GM12878 (cell line): ENCODE measurements at regions not wholly inside any gene's neighbourhood (a gene's known extent, or its start where the extent isn't known, plus 50 kb on each side); places are given as distances from the start of the nearest gene placed in this dataset.

ENCODE experiments used
- ATAC-seq: fragments of 200-7000 bp; cut with Tn5 transposase; 3 replicates; pipeline ENCODE4 v1.9.1; 2020; ENCODE audit warnings: mild to moderate bottlenecking, moderate library complexity
- BruUV-seq: library from RNA; stranded (reverse); fragments of 400-500 nt; replicated peaks from 2 replicates; lab custom pipeline; 2021; lab: Mats Ljungman, UMichigan
- CTCF ChIA-PET: fragments of 300-600 bp; sonication (Branson Sonifier 250); formaldehyde crosslinking; extraction: SDS; loops from one replicate; lab custom pipeline; 2021; ENCODE audit warnings: inconsistent platforms; lab: Yijun Ruan, JAX
- POLR2A ChIA-PET: fragments of 350-600 bp; formaldehyde crosslinking; extraction: SDS; loops from one replicate; lab custom pipeline; 2021; ENCODE audit warnings: inconsistent platforms; lab: Charles Lee
- RAD21 ChIA-PET: fragments of 300-600 bp; sonication (Branson Sonifier 250); formaldehyde crosslinking; loops from one replicate; lab custom pipeline; 2023; ENCODE audit warnings: antibody characterized with exemption; ENCODE audit not compliant: unreplicated experiment; lab: Charles Lee
- SMC1A ChIA-PET: fragments of 300-600 bp; sonication (Branson Sonifier 250); formaldehyde crosslinking; loops from one replicate; lab custom pipeline; 2023; ENCODE audit not compliant: unreplicated experiment, uncharacterized antibody; lab: Charles Lee
- DNase-seq: peaks from one replicate; pipeline ENCODE4 v3.0.0-alpha.2; 2011; ENCODE audit warnings: low read depth, low spot score
- FAIRE-seq: peaks from 3 replicates; lab custom pipeline; 2011; peaks lifted over from hg19 to GRCh38; lab: Jason Lieb, UNC
- H2AFZ ChIP-seq: 2 replicates; pipeline ENCODE4 v1.6.0; 2011; ENCODE audit warnings: low read depth, low read length, control low read depth; ENCODE audit not compliant: control insufficient read depth
- H3K27ac ChIP-seq: 2 replicates; pipeline ENCODE4 v1.5.1; 2011; ENCODE audit warnings: control low read depth; ENCODE audit not compliant: control insufficient read depth, insufficient read depth
- H3K27me3 ChIP-seq, 2 experiments: replicated peaks in 1 of 2; 2 replicates each; pipeline versions ENCODE4 v1.6.0 to v1.6.1; 2011; ENCODE audit warnings: low read length in 1 of 2; ENCODE audit not compliant: control insufficient read depth in 2 of 2, insufficient read depth in 2 of 2
- H3K36me3 ChIP-seq, 2 experiments: 2 replicates each; pipeline ENCODE4 v1.5.1; 2011; ENCODE audit warnings: low read length in 1 of 2; ENCODE audit not compliant: control insufficient read depth in 2 of 2, insufficient read depth in 2 of 2
- H3K4me1 ChIP-seq: 2 replicates; pipeline ENCODE4 v1.6.1; 2011; ENCODE audit warnings: mild to moderate bottlenecking, low read length, moderate library complexity, mixed read lengths; ENCODE audit not compliant: control insufficient read depth, insufficient read depth
- H3K4me2 ChIP-seq: 2 replicates; pipeline ENCODE4 v1.6.0; 2011; ENCODE audit warnings: control low read depth; ENCODE audit not compliant: control insufficient read depth, insufficient read depth
- H3K4me3 ChIP-seq: fragments of 200-600 bp; sonication (generic); 2 replicates; pipeline ENCODE4 v1.5.1; 2016
- H3K79me2 ChIP-seq: 2 replicates; pipeline ENCODE4 v1.6.0; 2011; ENCODE audit warnings: low read length; ENCODE audit not compliant: control insufficient read depth, insufficient read depth
- H3K9ac ChIP-seq: 2 replicates; pipeline ENCODE4 v1.8.0; 2011; ENCODE audit warnings: low read length, control low read depth, mixed read lengths; ENCODE audit not compliant: control insufficient read depth, insufficient read depth
- H3K9me3 ChIP-seq: replicated peaks from 3 replicates; pipeline ENCODE4 v1.5.1; 2011; ENCODE audit warnings: mild to moderate bottlenecking, low read length; ENCODE audit not compliant: control insufficient read depth, insufficient read depth
- H4K20me1 ChIP-seq: 2 replicates; pipeline ENCODE4 v1.6.0; 2011; ENCODE audit not compliant: control insufficient read depth, insufficient read depth
- BHLHE40 ChIP-seq, 2 experiments: fragments of 450-650 bp in 1 of 2; IDR thresholded peaks; 2 replicates each; pipeline ENCODE4 v1.6.1; 2011 to 2017; ENCODE audit warnings: low read depth in 2 of 2, borderline replicate concordance in 1 of 2, improper control_type of control experiment in 1 of 2, low read length in 1 of 2, mild to moderate bottlenecking in 1 of 2
- EP300 ChIP-seq, 2 experiments: fragments of 150-350 bp in 1 of 2; IDR thresholded peaks; 2 replicates each; pipeline ENCODE4 v1.6.1; 2011 to 2012; ENCODE audit warnings: low read depth in 2 of 2, low read length in 2 of 2, borderline replicate concordance in 1 of 2, improper control_type of control experiment in 1 of 2, inconsistent platforms in 1 of 2; ENCODE audit not compliant: control insufficient read depth in 1 of 2
- SUZ12 ChIP-seq: fragments of 200-600 bp; sonication (generic); IDR thresholded peaks from one replicate; pipeline ENCODE4 v1.6.1; 2018; ENCODE audit warnings: antibody characterized with exemption, mild to moderate bottlenecking; ENCODE audit not compliant: unreplicated experiment
- ZBTB40 ChIP-seq: fragments of 450-650 bp; IDR thresholded peaks from 2 replicates; pipeline ENCODE4 v1.6.1; 2016; ENCODE audit warnings: mild to moderate bottlenecking, moderate library complexity, borderline replicate concordance
- WGBS: methylation state at CpG from one replicate; pipeline ENCODE4 v1.1.6; 2016; ENCODE audit warnings: low lambda C conversion rate; ENCODE audit not compliant: insufficient replicate concordance, insufficient coverage; ENCODE audit errors: missing lambda C conversion rate; 5-methylcytosine and 5-hydroxymethylcytosine counted together
- in situ Hi-C: fragments of 300-500 bp; cut with MboI; formaldehyde crosslinking; loops from 9 replicates; pipeline ENCODE4 v1.14.3; 2018; ENCODE audit warnings: mixed read lengths
- intact Hi-C: fragments of 100-400 bp; cut with micrococcal nuclease; formaldehyde crosslinking; loops from one replicate; pipeline ENCODE4 v1.14.2; 2022; ENCODE audit not compliant: unreplicated experiment

- intact Hi-C loops (no loop called here), in situ Hi-C loops (no loop called here)
- H3K36me3 ChIP-seq = no peaks in the 10 kb centered on the region
- TF ChIP-seq SUZ12 = no peak
- TF ChIP-seq EP300 (IDR thresholded peaks at IDR 0.05; ENCODE audit: borderline replicate concordance in 1 of 2, control insufficient read depth in 1 of 2, low read depth in 2 of 2, low read length in 2 of 2) = 0 out of 4 replicates have a peak, but pooled peaks of 1 of the 2 experiments have one; percentile 4
- H4K20me1 ChIP-seq = no peaks in the 10 kb centered on the region
- no peak overlapping the region for H2AFZ ChIP-seq
- H3K9me3 ChIP-seq = no peaks in the 10 kb centered on the region
- no peaks in the 10 kb centered on the region for H3K4me1 ChIP-seq
- no peak overlapping the region for H3K4me3 ChIP-seq
- ATAC-seq = peak; percentile 83
- ChIA-PET CTCF (no interaction called here), SMC1A (interaction anchor here (1.2 to 2.4 kb wide), 7 partner anchors 12 to 87 kb away, joined by 3 to 10 read pairs (median 4); no protein-coding TSS in a partner anchor), POLR2A (no interaction called here), RAD21 (interaction anchor here (1.1 to 2.2 kb wide), 5 partner anchors 14 to 74 kb away, joined by 3 to 12 read pairs (median 6); no protein-coding TSS in a partner anchor)
- H3K27me3 ChIP-seq = no peaks in the 10 kb centered on the region
- no peak overlapping the region for H3K9ac ChIP-seq
- H3K27ac ChIP-seq = no peak overlapping the region
- no TSS peak for BruUV-seq
- H3K79me2 ChIP-seq = no peaks in the 10 kb centered on the region
- DNase-seq = no peak
- no peak for FAIRE-seq
- no peak overlapping the region for H3K4me2 ChIP-seq
Observed at GRCh38 chr5:22998362-22998761, 145.2 kb upstream of the CDH12 start.

GRCh38 chr5:22988937-22989336 is 135.8 kb upstream of the CDH12 start:
- RAD21 ChIA-PET = no interaction called here
- no peaks in the 10 kb centered on the region for H3K27me3 ChIP-seq
- CTCF ChIA-PET = no interaction called here
- WGBS = 6% methylated on average over 6 of the region's 6 CpGs
- H3K4me1 ChIP-seq = no peaks in the 10 kb centered on the region
- no peak for FAIRE-seq
- H3K36me3 ChIP-seq = no peaks in the 10 kb centered on the region
- in situ Hi-C loops (no loop called here), intact Hi-C loops (no loop called here)
- DNase-seq = no peak
- SMC1A ChIA-PET = no interaction called here
- H2AFZ ChIP-seq = no peak overlapping the region
- no peak for ATAC-seq
- POLR2A ChIA-PET = no interaction called here
- no peak overlapping the region for H3K4me2 ChIP-seq
- no TSS peak for BruUV-seq
- no peaks in the 10 kb centered on the region for H3K9me3 ChIP-seq
- H4K20me1 ChIP-seq = no peaks in the 10 kb centered on the region
- no peak overlapping the region for H3K27ac ChIP-seq
- no peak overlapping the region for H3K4me3 ChIP-seq
- H3K79me2 ChIP-seq = no peaks in the 10 kb centered on the region
- TF ChIP-seq BHLHE40 (IDR thresholded peaks at IDR 0.05; ENCODE audit: borderline replicate concordance in 1 of 2, low read depth in 2 of 2, low read length in 1 of 2) (no peak), ZBTB40 (peak; percentile 59; the same call in 1 of the 2 replicates)
- TF ChIP-seq, all 136 proteins: peak for 1
- no peak overlapping the region for H3K9ac ChIP-seq
